Caco-2 (cell line): ENCODE measurements at regions not wholly inside any gene's neighbourhood (a gene's known extent, or its start where the extent isn't known, plus 50 kb on each side); places are given as distances from the start of the nearest gene placed in this dataset.

ENCODE experiments used
- BruUV-seq: library from RNA; stranded (reverse); fragments of 400-500 nt; replicated peaks from 2 replicates; lab custom pipeline; 2021; lab: Mats Ljungman, UMichigan
- CTCF ChIA-PET: fragments of 300-600 bp; sonication (Branson Sonifier 250); formaldehyde crosslinking; loops from one replicate; lab custom pipeline; 2022; ENCODE audit warnings: antibody characterized with exemption; lab: Charles Lee
- POLR2A ChIA-PET: fragments of 300-600 bp; sonication (Branson Sonifier 250); formaldehyde crosslinking; loops from one replicate; lab custom pipeline; 2022; ENCODE audit warnings: antibody characterized with exemption; lab: Charles Lee
- DNase-seq, 2 experiments: peaks; one replicate each; pipeline versions ENCODE4 v3.0.0 to v3.0.0-alpha.2; 2020 to 2022
- H3K27me3 ChIP-seq: replicated peaks from 2 replicates; pipeline ENCODE4 v1.6.0; 2011; ENCODE audit warnings: low read length; ENCODE audit not compliant: control insufficient read depth, insufficient read depth
- H3K36me3 ChIP-seq: 2 replicates; pipeline ENCODE4 v1.5.1; 2011; ENCODE audit warnings: low read length; ENCODE audit not compliant: control insufficient read depth, insufficient read depth
- H3K4me1 ChIP-seq: fragments of 250-450 bp; sonication (Bioruptor Pico); 2 replicates; pipeline ENCODE4 v1.5.1; 2020; ENCODE audit warnings: mild to moderate bottlenecking
- H3K4me3 ChIP-seq: 2 replicates; pipeline ENCODE4 v1.5.1; 2011; ENCODE audit warnings: low read depth, mild to moderate bottlenecking, control low read depth, low read length
- H3K9me3 ChIP-seq: fragments of 250-450 bp; sonication (Bioruptor Pico); 2 replicates; pipeline ENCODE4 v1.5.1; 2020; ENCODE audit warnings: mild to moderate bottlenecking, moderate library complexity
- H3K27ac Mint-ChIP-seq: one replicate; pipeline ENCODE4 v1.8.0; 2022; ENCODE audit warnings: mixed read lengths; ENCODE audit not compliant: unreplicated experiment
- H3K27me3 Mint-ChIP-seq: one replicate; pipeline ENCODE4 v1.8.0; 2022; ENCODE audit warnings: mixed read lengths; ENCODE audit not compliant: insufficient read depth, unreplicated experiment
- H3K36me3 Mint-ChIP-seq: one replicate; pipeline ENCODE4 v1.8.0; 2022; ENCODE audit warnings: mild to moderate bottlenecking, mixed read lengths; ENCODE audit not compliant: insufficient read depth, unreplicated experiment
- H3K4me1 Mint-ChIP-seq: one replicate; pipeline ENCODE4 v1.8.0; 2022; ENCODE audit warnings: low read depth, mixed read lengths; ENCODE audit not compliant: unreplicated experiment
- H3K4me3 Mint-ChIP-seq: one replicate; pipeline ENCODE4 v1.8.0; 2022; ENCODE audit warnings: mild to moderate bottlenecking, moderate library complexity, mixed read lengths; ENCODE audit not compliant: unreplicated experiment
- H3K9me3 Mint-ChIP-seq: one replicate; pipeline ENCODE4 v1.8.0; 2022; ENCODE audit warnings: mixed read lengths; ENCODE audit not compliant: unreplicated experiment
- CTCF ChIP-seq, 2 experiments: fragments of 200-600 bp in 1 of 2; IDR thresholded peaks; 1 replicate in 1 of 2; 2 replicates in 1 of 2; pipeline versions ENCODE4 v1.5.1 to v1.8.0; 2011 to 2022; ENCODE audit warnings: antibody characterized with exemption in 1 of 2, control low read depth in 1 of 2, inconsistent platforms in 1 of 2, low read depth in 1 of 2, low read length in 1 of 2, mild to moderate bottlenecking in 1 of 2, moderate library complexity in 1 of 2; ENCODE audit not compliant: insufficient read depth in 1 of 2, severe bottlenecking in 1 of 2, unreplicated experiment in 1 of 2
- intact Hi-C: fragments of 100-400 bp; cut with micrococcal nuclease; formaldehyde crosslinking; loops from one replicate; pipeline ENCODE4 v1.10.0; 2022; ENCODE audit not compliant: unreplicated experiment

DNA sequence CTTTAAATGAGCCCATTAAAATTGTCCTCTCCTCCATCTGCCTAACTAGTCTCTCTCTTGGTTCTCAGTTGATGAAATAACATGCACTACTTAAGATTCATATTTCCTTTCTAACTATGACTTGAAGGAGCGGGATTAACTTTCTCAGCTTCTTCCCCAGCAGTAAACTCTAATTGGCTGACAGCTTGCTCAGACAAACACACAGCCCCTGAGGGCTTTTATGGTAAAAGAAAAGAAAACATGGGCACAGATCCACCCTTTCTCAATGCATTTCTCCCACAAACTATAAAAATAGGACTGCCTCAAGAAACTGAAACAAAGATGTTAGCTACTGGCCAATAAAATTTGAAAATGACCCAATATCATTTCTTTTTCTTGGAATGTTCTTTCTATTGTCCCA lies 703.1 kb downstream of the ADGRL2 start:
- Histone ChIP-seq H3K4me3 (no peak overlapping the region), H3K9me3 (no peaks in the 10 kb centered on the region), H3K4me1 (no peaks in the 10 kb centered on the region), H3K36me3 (no peaks in the 10 kb centered on the region), H3K27me3 (no peaks in the 10 kb centered on the region)
- POLR2A ChIA-PET, result no interaction called here
- no TSS peak for BruUV-seq
- Mint-ChIP-seq H3K27ac (no peak overlapping the region), H3K4me3 (no peak overlapping the region), H3K27me3 (no peaks in the 10 kb centered on the region), H3K36me3 (no peaks in the 10 kb centered on the region), H3K4me1 (no peaks in the 10 kb centered on the region), H3K9me3 (no peaks in the 10 kb centered on the region)
- no peak for DNase-seq
- intact Hi-C loops, result no loop called here
- no peak for TF ChIP-seq CTCF (IDR thresholded peaks at IDR 0.05; ENCODE audit: insufficient read depth in 1 of 2, low read depth in 1 of 2, low read length in 1 of 2, severe bottlenecking in 1 of 2, unreplicated experiment in 1 of 2)
- CTCF ChIA-PET, result no interaction called here

DNA sequence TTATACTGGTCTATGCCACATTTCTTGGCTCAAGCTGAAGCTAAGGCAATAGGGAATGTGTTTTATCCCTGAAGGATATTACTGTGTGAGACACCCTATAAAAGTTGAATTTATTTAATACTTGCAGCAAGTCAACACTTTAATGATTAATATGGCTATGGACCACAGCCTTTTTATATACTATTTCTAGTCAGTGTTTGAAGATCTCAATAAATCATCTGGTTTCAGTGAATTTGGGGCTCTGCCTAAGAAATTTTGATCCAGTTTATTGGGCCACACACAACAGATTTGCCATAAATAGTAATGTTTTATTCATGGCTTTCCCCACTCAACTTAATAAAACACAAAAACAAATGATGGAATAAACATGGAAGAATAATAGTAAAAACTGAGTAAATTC lies 698.3 kb downstream of the ADGRL2 start:
- CTCF ChIA-PET, result no interaction called here
- Histone ChIP-seq H3K36me3 (no peaks in the 10 kb centered on the region), H3K4me1 (no peaks in the 10 kb centered on the region), H3K27me3 (no peaks in the 10 kb centered on the region), H3K9me3 (no peaks in the 10 kb centered on the region), H3K4me3 (no peak overlapping the region)
- no TSS peak for BruUV-seq
- TF ChIP-seq CTCF (IDR thresholded peaks at IDR 0.05; ENCODE audit: insufficient read depth in 1 of 2, low read depth in 1 of 2, low read length in 1 of 2, severe bottlenecking in 1 of 2, unreplicated experiment in 1 of 2), result no peak
- POLR2A ChIA-PET, result no interaction called here
- intact Hi-C loops, result no loop called here
- no peak for DNase-seq
- Mint-ChIP-seq H3K27ac (no peak overlapping the region), H3K27me3 (no peaks in the 10 kb centered on the region), H3K4me3 (no peak overlapping the region), H3K9me3 (peaks cover 10% of the 10 kb centered on the region), H3K36me3 (no peaks in the 10 kb centered on the region), H3K4me1 (no peaks in the 10 kb centered on the region)

DNA sequence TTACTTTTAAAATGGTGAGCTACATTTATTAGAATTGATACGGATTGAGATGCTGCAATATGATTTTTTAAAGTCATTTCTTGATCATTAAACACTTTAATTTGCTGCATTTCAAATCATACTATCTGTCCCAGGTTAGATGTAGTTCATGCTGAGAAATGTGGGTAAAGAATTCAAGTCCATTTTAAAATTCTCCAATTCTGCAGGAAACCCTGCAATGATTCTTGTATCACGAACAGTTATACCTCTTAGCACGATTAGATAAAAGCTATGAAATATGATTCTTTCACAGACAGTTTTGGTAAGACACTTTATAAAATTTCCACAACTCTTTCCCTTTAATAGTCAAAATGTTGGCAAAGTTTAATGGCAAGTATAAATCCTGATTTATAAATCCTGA lies 693.4 kb downstream of the ADGRL2 start:
- Mint-ChIP-seq H3K4me3 (no peak overlapping the region), H3K9me3 (peaks cover 10% of the 10 kb centered on the region), H3K27ac (no peak overlapping the region), H3K36me3 (no peaks in the 10 kb centered on the region), H3K4me1 (no peaks in the 10 kb centered on the region), H3K27me3 (no peaks in the 10 kb centered on the region)
- intact Hi-C loops, result no loop called here
- ChIA-PET POLR2A (no interaction called here), CTCF (no interaction called here)
- DNase-seq, result no peak
- BruUV-seq, result no TSS peak
- TF ChIP-seq CTCF (IDR thresholded peaks at IDR 0.05; ENCODE audit: insufficient read depth in 1 of 2, low read depth in 1 of 2, low read length in 1 of 2, severe bottlenecking in 1 of 2, unreplicated experiment in 1 of 2), result no peak
- H3K9me3 ChIP-seq, result no peaks in the 10 kb centered on the region
- no peaks in the 10 kb centered on the region for H3K36me3 ChIP-seq
- H3K4me3 ChIP-seq, result no peak overlapping the region
- H3K4me1 ChIP-seq, result no peaks in the 10 kb centered on the region
- no peaks in the 10 kb centered on the region for H3K27me3 ChIP-seq
